ENCODE measurements at regions not wholly inside any gene's neighbourhood (a gene's known extent, or its start where the extent isn't known, plus 50 kb on each side); places are given as distances from the start of the nearest gene placed in this dataset.
"Not testable (repeated sequence)": the region's sequence is repeated elsewhere in the genome, so short reads cannot be mapped to it uniquely, and the experiment has no call there.

DNA sequence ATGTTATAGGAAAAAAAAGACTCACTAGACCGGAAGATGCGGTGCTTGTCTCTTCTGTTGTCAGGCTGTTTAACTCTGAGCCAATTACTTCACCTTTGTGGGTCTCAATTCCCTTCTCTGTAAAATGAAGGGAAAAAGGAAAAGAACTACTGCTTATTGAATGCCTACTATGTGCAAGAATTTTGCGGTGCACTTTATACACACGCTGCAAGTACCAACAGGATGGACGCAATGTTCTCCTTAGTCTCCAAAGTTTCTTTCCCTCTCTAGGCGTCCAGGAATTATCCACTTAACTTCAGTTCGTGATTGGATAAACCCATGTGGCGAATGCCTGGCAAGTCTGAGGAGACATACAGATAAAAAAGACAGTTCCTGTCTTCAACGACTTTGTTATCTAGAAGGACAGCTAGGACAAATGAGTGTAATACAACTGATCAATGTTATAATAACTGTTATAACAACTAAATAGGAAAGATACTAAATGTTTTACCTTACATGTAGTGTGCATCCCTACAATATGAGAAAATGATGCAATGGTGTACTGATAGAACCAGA, 69.0 kb upstream of the JARID2 start:
- Histone ChIP-seq H3K4me1 (ENCODE audit: control insufficient read depth, low read depth, low read length) (no peaks in the 10 kb centered on the region), H3K27ac (ENCODE audit: low read length) (no peak overlapping the region), H3K36me3 (ENCODE audit: control insufficient read depth, low read depth, low read length) (no peaks in the 10 kb centered on the region), H3K4me3 (ENCODE audit: low read length) (no peak overlapping the region), H3K27me3 (ENCODE audit: control insufficient read depth, insufficient read depth, low read length) (no peaks in the 10 kb centered on the region), H3K9me3 (ENCODE audit: control insufficient read depth, low read depth, low read length) (no peaks in the 10 kb centered on the region), H3K9ac (ENCODE audit: low read length) (no peak overlapping the region)

DNA sequence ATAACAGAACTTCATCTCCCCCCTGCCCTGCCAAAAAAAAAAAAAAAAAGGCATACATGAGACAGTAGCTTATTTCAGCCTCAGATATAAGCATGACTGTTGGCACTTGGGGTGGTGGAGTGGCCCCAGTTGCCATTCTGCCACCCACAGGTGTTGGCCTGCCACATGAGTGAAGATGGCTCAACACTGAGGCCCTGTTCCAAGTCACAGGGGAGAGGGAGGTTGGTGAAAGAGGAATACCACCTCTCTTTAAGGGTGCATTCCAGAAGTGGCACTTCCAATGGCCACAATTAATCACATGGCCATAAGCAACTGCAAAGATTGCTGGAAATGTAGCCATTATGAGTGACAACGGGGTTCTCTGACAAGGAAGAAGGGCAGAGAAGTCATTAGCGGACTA, 61.9 kb upstream of the JARID2 start:
- Histone ChIP-seq H3K27me3 (ENCODE audit: control insufficient read depth, insufficient read depth, low read length) (no peaks in the 10 kb centered on the region), H3K9me3 (ENCODE audit: control insufficient read depth, low read depth, low read length) (no peaks in the 10 kb centered on the region), H3K9ac (ENCODE audit: low read length) (no peak overlapping the region), H3K4me3 (ENCODE audit: low read length) (no peak overlapping the region), H3K27ac (ENCODE audit: low read length) (no peak overlapping the region), H3K4me1 (ENCODE audit: control insufficient read depth, low read depth, low read length) (no peaks in the 10 kb centered on the region), H3K36me3 (ENCODE audit: control insufficient read depth, low read depth, low read length) (no peaks in the 10 kb centered on the region)

- no peaks in the 10 kb centered on the region for H3K9me3 ChIP-seq (ENCODE audit: control insufficient read depth, low read depth, low read length)
- H3K9ac ChIP-seq (ENCODE audit: low read length): no peak overlapping the region
- H3K4me3 ChIP-seq (ENCODE audit: low read length): no peak overlapping the region
- no peaks in the 10 kb centered on the region for H3K36me3 ChIP-seq (ENCODE audit: control insufficient read depth, low read depth, low read length)
- no peak overlapping the region for H3K27ac ChIP-seq (ENCODE audit: low read length)
- no peaks in the 10 kb centered on the region for H3K4me1 ChIP-seq (ENCODE audit: control insufficient read depth, low read depth, low read length)
- no peaks in the 10 kb centered on the region for H3K27me3 ChIP-seq (ENCODE audit: control insufficient read depth, insufficient read depth, low read length)
These were observed 61.4 kb upstream of the JARID2 start for GRCh38 chr6:15184441-15184861.

DNA sequence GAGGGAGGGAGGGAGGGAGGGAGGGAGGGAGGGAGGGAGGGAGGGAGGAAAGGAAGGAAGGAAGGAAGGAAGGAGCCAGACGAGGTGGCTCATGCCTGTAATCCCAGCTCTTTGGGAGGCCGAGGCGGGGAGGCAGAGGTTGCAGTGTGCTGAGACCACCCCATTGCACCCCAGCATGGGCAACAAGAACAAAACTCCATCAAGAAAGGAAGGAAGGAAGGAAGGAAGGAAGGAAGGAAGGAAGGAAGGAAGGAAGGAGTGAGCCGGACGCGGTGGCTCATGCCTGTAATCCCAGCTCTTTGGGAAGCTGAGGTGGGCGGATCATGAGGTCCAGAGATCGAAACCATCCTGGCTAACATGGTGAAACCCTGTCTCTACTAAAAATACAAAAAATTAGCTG, 60.8 kb upstream of the JARID2 start:
- H3K9ac ChIP-seq (ENCODE audit: low read length); H3K9me3 ChIP-seq (ENCODE audit: control insufficient read depth, low read depth, low read length); H3K27me3 ChIP-seq (ENCODE audit: control insufficient read depth, insufficient read depth, low read length); H3K4me3 ChIP-seq (ENCODE audit: low read length); H3K27ac ChIP-seq (ENCODE audit: low read length); H3K4me1 ChIP-seq (ENCODE audit: control insufficient read depth, low read depth, low read length); H3K36me3 ChIP-seq (ENCODE audit: control insufficient read depth, low read depth, low read length): not testable (repeated sequence)

DNA sequence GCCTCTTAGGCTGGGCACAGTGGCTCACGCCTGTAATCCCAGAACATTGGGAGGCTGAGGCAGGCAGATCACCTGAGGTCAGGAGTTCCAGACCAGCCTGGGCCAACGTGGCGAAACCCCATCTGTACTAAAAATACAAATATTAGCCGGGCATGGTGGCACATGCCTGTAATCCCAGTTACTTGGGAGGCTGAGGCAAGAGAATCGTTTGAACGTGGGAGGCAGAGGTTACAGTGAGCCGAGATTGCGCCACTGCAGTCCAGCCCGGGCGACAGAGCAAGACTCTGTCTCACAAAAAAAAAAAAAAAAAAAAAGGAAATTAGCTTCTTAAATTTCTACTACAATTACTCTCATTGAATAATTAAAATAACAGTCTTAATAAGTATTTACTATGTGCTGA, 52.4 kb upstream of the JARID2 start:
- H3K27ac ChIP-seq (ENCODE audit: low read length); H3K27me3 ChIP-seq (ENCODE audit: control insufficient read depth, insufficient read depth, low read length); H3K9me3 ChIP-seq (ENCODE audit: control insufficient read depth, low read depth, low read length); H3K4me1 ChIP-seq (ENCODE audit: control insufficient read depth, low read depth, low read length); H3K9ac ChIP-seq (ENCODE audit: low read length); H3K4me3 ChIP-seq (ENCODE audit: low read length); H3K36me3 ChIP-seq (ENCODE audit: control insufficient read depth, low read depth, low read length): not testable (repeated sequence)

GRCh38 chr6:15194453-15194852, 51.4 kb upstream of the JARID2 start:
- Histone ChIP-seq H3K27me3 (ENCODE audit: control insufficient read depth, insufficient read depth, low read length) (no peaks in the 10 kb centered on the region), H3K9ac (ENCODE audit: low read length) (no peak overlapping the region), H3K9me3 (ENCODE audit: control insufficient read depth, low read depth, low read length) (no peaks in the 10 kb centered on the region), H3K36me3 (ENCODE audit: control insufficient read depth, low read depth, low read length) (no peaks in the 10 kb centered on the region), H3K4me1 (ENCODE audit: control insufficient read depth, low read depth, low read length) (no peaks in the 10 kb centered on the region), H3K27ac (ENCODE audit: low read length) (no peak overlapping the region), H3K4me3 (ENCODE audit: low read length) (no peak overlapping the region)

Measured in iPS-18a (cell line).